Liver (tissue), 7 donors: ENCODE measurements at regions not wholly inside any gene's neighbourhood (a gene's known extent, or its start where the extent isn't known, plus 50 kb on each side); places are given as distances from the start of the nearest gene placed in this dataset.

Experiments
- DNase-seq: peaks from one replicate; pipeline ENCODE4 v3.0.0-alpha.2; 2017; ENCODE audit warnings: low spot score
- H3K27ac ChIP-seq, 2 donors: one replicate each; pipeline ENCODE4 v1.7.0; 2013; ENCODE audit warnings: inconsistent platforms in 2 of 2, low read length in 2 of 2, control low read depth in 1 of 2, low read depth in 1 of 2, mild to moderate bottlenecking in 1 of 2
- H3K27me3 ChIP-seq, 4 donors: one replicate each; pipeline versions ENCODE4 v1.6.1 to v1.7.0; 2013; ENCODE audit warnings: low read length in 3 of 4, inconsistent platforms in 1 of 4, mild to moderate bottlenecking in 1 of 4, moderate library complexity in 1 of 4; ENCODE audit not compliant: control insufficient read depth in 4 of 4, insufficient read depth in 4 of 4
- H3K36me3 ChIP-seq, 4 donors: one replicate each; pipeline versions ENCODE4 v1.6.1 to v1.7.0; 2013; ENCODE audit warnings: low read length in 3 of 4, mild to moderate bottlenecking in 3 of 4, low read depth in 1 of 4, moderate library complexity in 1 of 4; ENCODE audit not compliant: control insufficient read depth in 4 of 4, insufficient read depth in 3 of 4
- H3K4me1 ChIP-seq, 4 donors: one replicate each; pipeline versions ENCODE4 v1.6.1 to v1.7.0; 2013; ENCODE audit warnings: low read length in 3 of 4, mild to moderate bottlenecking in 3 of 4, moderate library complexity in 1 of 4; ENCODE audit not compliant: control insufficient read depth in 4 of 4, insufficient read depth in 4 of 4
- H3K4me3 ChIP-seq, 3 donors: one replicate each; pipeline versions ENCODE4 v1.6.1 to v1.7.0; 2013; ENCODE audit warnings: low read length in 3 of 3, control low read depth in 1 of 3, low read depth in 1 of 3, mild to moderate bottlenecking in 1 of 3
- H3K9ac ChIP-seq, 2 donors: one replicate each; pipeline ENCODE4 v1.7.0; 2013; ENCODE audit warnings: low read length in 2 of 2, mild to moderate bottlenecking in 2 of 2, moderate library complexity in 2 of 2, control low read depth in 1 of 2, low read depth in 1 of 2
- H3K9me3 ChIP-seq, 4 donors: one replicate each; pipeline versions ENCODE4 v1.6.1 to v1.7.0; 2013; ENCODE audit warnings: low read length in 3 of 4; ENCODE audit not compliant: control insufficient read depth in 4 of 4
- ATF3 ChIP-seq: IDR thresholded peaks from 2 replicates; pipeline ENCODE4 v1.6.1; 2016; ENCODE audit warnings: antibody characterized with exemption
- EGR1 ChIP-seq, 2 donors: IDR thresholded peaks; 2 replicates each; pipeline ENCODE4 v1.6.1; 2016 to 2018; ENCODE audit warnings: antibody characterized with exemption in 2 of 2, low read depth in 2 of 2
- FOXA1 ChIP-seq: IDR thresholded peaks from 2 replicates; pipeline ENCODE4 v1.6.1; 2016; ENCODE audit warnings: antibody characterized with exemption
- FOXA2 ChIP-seq: IDR thresholded peaks from 2 replicates; pipeline ENCODE4 v1.6.1; 2016; ENCODE audit warnings: antibody characterized with exemption
- HNF4A ChIP-seq, 2 donors: conservative IDR thresholded peaks; 2 replicates each; pipeline ENCODE4 v1.6.1; 2016; ENCODE audit warnings: antibody characterized with exemption in 2 of 2, mild to moderate bottlenecking in 2 of 2
- HNF4G ChIP-seq: IDR thresholded peaks from 2 replicates; pipeline ENCODE4 v1.6.1; 2016; ENCODE audit warnings: antibody characterized with exemption
- JUND ChIP-seq, 2 donors: IDR thresholded peaks; 2 replicates each; pipeline ENCODE4 v1.6.1; 2016; ENCODE audit warnings: antibody characterized with exemption in 2 of 2
- MAX ChIP-seq: IDR thresholded peaks from 2 replicates; pipeline ENCODE4 v1.6.1; 2016; ENCODE audit warnings: antibody characterized with exemption
- NR2F2 ChIP-seq: IDR thresholded peaks from 2 replicates; pipeline ENCODE4 v1.6.1; 2016; ENCODE audit warnings: antibody characterized with exemption
- RAD21 ChIP-seq, 2 donors: IDR thresholded peaks; 2 replicates each; pipeline ENCODE4 v1.6.1; 2016; ENCODE audit warnings: antibody characterized with exemption in 2 of 2, mild to moderate bottlenecking in 2 of 2
- REST ChIP-seq: IDR thresholded peaks from 2 replicates; pipeline ENCODE4 v1.6.1; 2016; ENCODE audit warnings: antibody characterized with exemption, mild to moderate bottlenecking
- RXRA ChIP-seq, 2 donors: IDR thresholded peaks; 2 replicates each; pipeline ENCODE4 v1.6.1; 2017 to 2018; ENCODE audit warnings: antibody characterized with exemption in 2 of 2, mild to moderate bottlenecking in 1 of 2
- SP1 ChIP-seq: IDR thresholded peaks from 2 replicates; pipeline ENCODE4 v1.6.1; 2018; ENCODE audit warnings: antibody characterized with exemption, mild to moderate bottlenecking
- TAF1 ChIP-seq: conservative IDR thresholded peaks from 2 replicates; pipeline ENCODE4 v1.6.1; 2016; ENCODE audit warnings: antibody characterized with exemption, mild to moderate bottlenecking
- YY1 ChIP-seq: IDR thresholded peaks from 2 replicates; pipeline ENCODE4 v1.6.1; 2016; ENCODE audit warnings: antibody characterized with exemption, mild to moderate bottlenecking
- ZBTB33 ChIP-seq: IDR thresholded peaks from 2 replicates; pipeline ENCODE4 v1.6.1; 2016; ENCODE audit warnings: antibody characterized with exemption
- WGBS: extraction: QIAGEN DNeasy Blood & Tissue Kit; methylation state at CpG from one replicate; pipeline ENCODE4 v1.1.7; 2013; 5-methylcytosine and 5-hydroxymethylcytosine counted together
- donor health status: healthy.
- donor health status: healthy.
- donor health status: healthy.
- donor health status: healthy.

GRCh38 chr13:22090106-22090505, 419.2 kb downstream of the FGF9 start:
- WGBS, result 61% methylated on average over 4 of the region's 4 CpGs
- Histone ChIP-seq H3K4me3 (no peak overlapping the region), H3K36me3 (no peaks in the 10 kb centered on the region), H3K4me1 (no peaks in the 10 kb centered on the region), H3K9ac (no peak overlapping the region), H3K27ac (no peak overlapping the region), H3K27me3 (no peaks in the 10 kb centered on the region), H3K9me3 (no peaks in the 10 kb centered on the region)
- TF ChIP-seq FOXA2 (no peak), RXRA (IDR thresholded peaks at IDR 0.05) (no peak), ATF3 (no peak), SP1 (no peak), REST (no peak), HNF4A (conservative IDR thresholded peaks at IDR 0.05) (no peak), TAF1 (no peak), FOXA1 (no peak), NR2F2 (no peak), RAD21 (IDR thresholded peaks at IDR 0.05) (no peak), YY1 (no peak), MAX (no peak), EGR1 (IDR thresholded peaks at IDR 0.05; ENCODE audit: low read depth in 2 of 2) (no peak), JUND (IDR thresholded peaks at IDR 0.05) (no peak), ZBTB33 (no peak), HNF4G (no peak)
- DNase-seq, result no peak

DNA sequence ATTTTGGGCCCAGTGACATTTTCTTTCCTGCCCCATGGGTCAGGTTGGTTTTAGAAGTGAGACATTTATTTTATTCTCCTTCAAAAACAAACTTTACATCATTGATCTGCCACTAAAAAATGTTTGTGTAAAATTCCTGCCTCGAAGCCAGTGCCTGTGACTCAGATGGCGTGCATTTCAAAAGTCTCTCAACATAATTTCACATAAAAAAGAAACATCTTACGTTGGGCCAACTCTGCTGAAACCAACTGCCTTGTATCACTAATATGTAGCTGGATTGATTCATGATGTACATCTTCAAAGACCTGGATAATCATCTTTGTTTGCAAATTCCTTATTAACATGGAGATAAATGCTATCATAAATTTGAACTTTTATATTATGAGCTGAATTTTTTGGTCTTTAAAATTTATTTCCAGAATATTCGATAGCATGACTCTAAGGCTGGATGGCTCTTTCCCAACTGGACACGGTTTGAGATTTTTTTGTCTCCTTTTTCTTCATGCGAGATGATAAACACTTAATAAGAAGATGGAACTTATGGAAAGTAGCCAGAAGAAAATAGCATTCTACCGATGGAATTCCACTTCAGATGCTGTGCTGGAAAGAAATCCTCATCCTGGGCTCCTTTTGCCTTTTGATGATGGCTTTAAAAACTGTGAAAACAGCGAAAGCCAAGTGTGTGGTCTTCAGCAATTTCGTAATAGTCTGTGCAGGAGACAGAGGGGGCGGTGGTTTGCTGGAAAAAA, 420.5 kb downstream of the FGF9 start:
- DNase-seq, result no peak
- Histone ChIP-seq H3K4me3 (no peak overlapping the region), H3K9me3 (no peaks in the 10 kb centered on the region), H3K27me3 (no peaks in the 10 kb centered on the region), H3K4me1 (no peaks in the 10 kb centered on the region), H3K27ac (no peak overlapping the region), H3K9ac (no peak overlapping the region), H3K36me3 (no peaks in the 10 kb centered on the region)
- WGBS, result 74% methylated on average over 10 of the region's 10 CpGs
- TF ChIP-seq ATF3 (no peak), NR2F2 (no peak), YY1 (no peak), TAF1 (no peak), RXRA (IDR thresholded peaks at IDR 0.05) (no peak), RAD21 (IDR thresholded peaks at IDR 0.05) (no peak), JUND (IDR thresholded peaks at IDR 0.05) (no peak), ZBTB33 (no peak), FOXA2 (no peak), HNF4G (no peak), FOXA1 (no peak), EGR1 (IDR thresholded peaks at IDR 0.05; ENCODE audit: low read depth in 2 of 2) (no peak), HNF4A (conservative IDR thresholded peaks at IDR 0.05) (no peak), REST (no peak), MAX (no peak)
